GM12892 (cell line): ENCODE measurements at regions not wholly inside any gene's neighbourhood (a gene's known extent, or its start where the extent isn't known, plus 50 kb on each side); places are given as distances from the start of the nearest gene placed in this dataset.

Experiments
- POLR2A ChIP-seq: IDR thresholded peaks from 2 replicates; pipeline ENCODE4 v1.6.1; 2011; ENCODE audit warnings: low read depth, low read length, control low read depth
- POLR2AphosphoS5 ChIP-seq: IDR thresholded peaks from 2 replicates; pipeline ENCODE4 v1.6.1; 2011; ENCODE audit warnings: low read depth, low read length, control low read depth
- TAF1 ChIP-seq: IDR thresholded peaks from 2 replicates; pipeline ENCODE4 v1.6.1; 2011; ENCODE audit warnings: low read depth, mild to moderate bottlenecking, control low read depth, low read length, borderline replicate concordance

- TF ChIP-seq POLR2A (no peak), TAF1 (no peak), POLR2AphosphoS5 (no peak)
Measured at GRCh38 chr16:47920709-47921108, 235.1 kb downstream of the ABCC12 start.
